ENCODE measurements at regions not wholly inside any gene's neighbourhood (a gene's known extent, or its start where the extent isn't known, plus 50 kb on each side); places are given as distances from the start of the nearest gene placed in this dataset.
A peak's percentile ranks its signal among the peaks of the same experiment; 100 is the strongest.

GRCh38 chr11:26149585-26149984, 182.3 kb upstream of the ANO3 start:
- no peak for DNase-seq
- in situ Hi-C loops (cut with MboI; ENCODE audit: low pct_unique_long_range_greater_than_20kb, low sequenced_read_pairs): no loop called here

GRCh38 chr11:26150031-26150430, 181.9 kb upstream of the ANO3 start:
- no peak for DNase-seq
- in situ Hi-C loops (cut with MboI; ENCODE audit: low pct_unique_long_range_greater_than_20kb, low sequenced_read_pairs): no loop called here

- DNase-seq: no peak
- in situ Hi-C loops (cut with MboI; ENCODE audit: low pct_unique_long_range_greater_than_20kb, low sequenced_read_pairs): no loop called here
Measured at GRCh38 chr11:26158251-26158650, 173.7 kb upstream of the ANO3 start.

- DNase-seq: no peak
- in situ Hi-C loops (cut with MboI; ENCODE audit: low pct_unique_long_range_greater_than_20kb, low sequenced_read_pairs): no loop called here
Measured at GRCh38 chr11:26162291-26162690, 169.6 kb upstream of the ANO3 start.

GRCh38 chr11:26186389-26186788, 145.5 kb upstream of the ANO3 start:
- in situ Hi-C loops (cut with MboI; ENCODE audit: low pct_unique_long_range_greater_than_20kb, low sequenced_read_pairs): no loop called here
- no peak for DNase-seq

- in situ Hi-C loops (cut with MboI; ENCODE audit: low pct_unique_long_range_greater_than_20kb, low sequenced_read_pairs): no loop called here
- DNase-seq: no peak
Measured at GRCh38 chr11:26187639-26188038, 144.3 kb upstream of the ANO3 start.

- no peak for DNase-seq
- in situ Hi-C loops (cut with MboI; ENCODE audit: low pct_unique_long_range_greater_than_20kb, low sequenced_read_pairs): no loop called here
Measured at GRCh38 chr11:26188554-26188953, 143.4 kb upstream of the ANO3 start.

GRCh38 chr11:26191193-26191592, 140.7 kb upstream of the ANO3 start:
- DNase-seq: no peak
- in situ Hi-C loops (cut with MboI; ENCODE audit: low pct_unique_long_range_greater_than_20kb, low sequenced_read_pairs): no loop called here

- in situ Hi-C loops (cut with MboI; ENCODE audit: low pct_unique_long_range_greater_than_20kb, low sequenced_read_pairs): no loop called here
- DNase-seq: no peak
Measured at GRCh38 chr11:26193694-26194365, 138.1 kb upstream of the ANO3 start.

- in situ Hi-C loops (cut with MboI; ENCODE audit: low pct_unique_long_range_greater_than_20kb, low sequenced_read_pairs): no loop called here
- DNase-seq: no peak
Measured at GRCh38 chr11:26194881-26195280, 137.0 kb upstream of the ANO3 start.

GRCh38 chr11:26198532-26199096, 133.3 kb upstream of the ANO3 start:
- in situ Hi-C loops (cut with MboI; ENCODE audit: low pct_unique_long_range_greater_than_20kb, low sequenced_read_pairs): no loop called here
- DNase-seq: no peak

- in situ Hi-C loops (cut with MboI; ENCODE audit: low pct_unique_long_range_greater_than_20kb, low sequenced_read_pairs): no loop called here
- DNase-seq: no peak
Measured at GRCh38 chr11:26199331-26200095, 132.4 kb upstream of the ANO3 start.

GRCh38 chr11:26201411-26201810, 130.5 kb upstream of the ANO3 start:
- in situ Hi-C loops (cut with MboI; ENCODE audit: low pct_unique_long_range_greater_than_20kb, low sequenced_read_pairs): no loop called here
- DNase-seq: no peak

- no peak for DNase-seq
- in situ Hi-C loops (cut with MboI; ENCODE audit: low pct_unique_long_range_greater_than_20kb, low sequenced_read_pairs): no loop called here
Measured at GRCh38 chr11:26202754-26203153, 129.2 kb upstream of the ANO3 start.

GRCh38 chr11:26204101-26204500, 127.8 kb upstream of the ANO3 start:
- in situ Hi-C loops (cut with MboI; ENCODE audit: low pct_unique_long_range_greater_than_20kb, low sequenced_read_pairs): no loop called here
- no peak for DNase-seq

GRCh38 chr11:26204839-26205238, 127.1 kb upstream of the ANO3 start:
- DNase-seq: no peak
- in situ Hi-C loops (cut with MboI; ENCODE audit: low pct_unique_long_range_greater_than_20kb, low sequenced_read_pairs): no loop called here

- in situ Hi-C loops (cut with MboI; ENCODE audit: low pct_unique_long_range_greater_than_20kb, low sequenced_read_pairs): no loop called here
- DNase-seq: no peak
Measured at GRCh38 chr11:26219183-26220117, 112.5 kb upstream of the ANO3 start.

- in situ Hi-C loops (cut with MboI; ENCODE audit: low pct_unique_long_range_greater_than_20kb, low sequenced_read_pairs): no loop called here
Measured at GRCh38 chr11:26225646-26226045, 106.3 kb upstream of the ANO3 start.

GRCh38 chr11:26227301-26227746, 104.6 kb upstream of the ANO3 start:
- peak; percentile 7 for DNase-seq
- in situ Hi-C loops (cut with MboI; ENCODE audit: low pct_unique_long_range_greater_than_20kb, low sequenced_read_pairs): no loop called here

More at GRCh38 chr11:26225646-26226045, 106.3 kb upstream of the ANO3 start:
- DNase-seq: no peak
